NCI-H510A treated with DMSO at 0.1 percent for 48 hours (cell line): ENCODE measurements at regions not wholly inside any gene's neighbourhood (a gene's known extent, or its start where the extent isn't known, plus 50 kb on each side); places are given as distances from the start of the nearest gene placed in this dataset.

Experiments used
- DNase-seq: peaks from one replicate; lab custom pipeline; 2025; lab: John Stamatoyannopoulos, UW

DNA sequence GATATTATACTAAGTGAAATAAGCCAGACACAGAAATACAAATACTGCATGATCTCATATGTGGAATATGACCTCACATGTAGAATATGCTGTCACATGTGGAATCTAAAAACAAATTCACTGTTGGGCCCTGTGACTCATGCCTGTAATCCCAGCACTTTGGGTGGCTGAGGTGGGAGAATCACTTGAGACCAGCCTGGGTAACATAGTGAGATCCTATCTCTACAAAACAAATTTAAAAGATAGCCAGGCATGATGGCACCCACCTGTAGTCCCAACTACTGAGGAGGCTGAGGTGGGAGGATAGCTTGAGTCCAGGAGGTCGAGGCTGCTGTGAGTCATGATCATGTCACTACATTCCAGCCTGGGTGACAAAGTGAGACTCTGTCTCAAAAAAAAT is 160.3 kb downstream of the PTEN start:
- DNase-seq, result no peak

GRCh38 chr10:88026031-88026430 is 162.6 kb downstream of the PTEN start:
- DNase-seq, result no peak

- DNase-seq, result no peak
These were observed 164.1 kb downstream of the PTEN start for GRCh38 chr10:88027570-88027969.

GRCh38 chr10:88028072-88028471 is 164.6 kb downstream of the PTEN start:
- DNase-seq, result no peak

- no peak for DNase-seq
These were observed 165.2 kb downstream of the PTEN start for GRCh38 chr10:88028654-88029053.

GRCh38 chr10:88032566-88032965 is 169.1 kb downstream of the PTEN start:
- no peak for DNase-seq

- DNase-seq, result no peak
These were observed 170.0 kb downstream of the PTEN start for GRCh38 chr10:88033385-88033784.

DNA sequence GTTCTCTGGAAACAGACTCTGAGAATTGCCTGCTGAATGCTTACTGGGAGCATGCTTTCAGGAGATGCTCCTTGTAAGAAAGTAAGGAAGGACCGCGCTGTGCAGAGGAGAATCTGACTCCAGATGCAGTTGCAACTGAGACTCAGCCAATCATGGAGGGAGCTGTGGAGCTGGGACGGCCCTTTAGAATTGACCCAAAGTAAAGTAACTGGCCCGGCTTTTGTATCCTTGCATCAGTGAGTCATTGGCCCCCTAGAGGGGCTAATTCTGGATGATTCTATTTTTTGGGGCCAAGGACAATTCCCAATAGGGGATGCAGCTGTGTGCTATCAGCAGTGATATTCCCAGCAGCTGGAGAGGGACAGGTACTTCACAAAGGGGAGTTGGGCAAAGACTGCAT is 170.4 kb downstream of the PTEN start:
- DNase-seq, result no peak

DNA sequence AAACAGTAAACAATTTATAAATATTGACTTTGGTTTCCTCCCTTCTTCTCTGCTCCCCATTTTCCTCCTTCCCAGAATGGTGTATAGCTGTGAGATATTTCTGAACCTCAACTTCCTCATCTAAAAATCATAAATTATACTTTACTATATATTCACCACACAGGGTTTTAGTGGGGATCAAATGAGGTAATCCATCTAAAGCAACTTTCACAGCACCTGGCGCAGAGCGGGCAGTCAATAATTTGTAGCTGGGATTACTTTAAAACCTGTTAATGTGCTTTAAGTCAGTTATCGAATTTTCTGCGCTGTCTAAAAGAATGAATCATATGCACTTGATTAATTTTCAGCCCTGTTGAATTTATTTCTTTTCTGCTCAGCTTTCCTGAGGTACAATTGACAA is 172.7 kb downstream of the PTEN start:
- DNase-seq, result no peak

GRCh38 chr10:88037623-88038022 is 174.2 kb downstream of the PTEN start:
- DNase-seq, result no peak

- no peak for DNase-seq
These were observed 174.8 kb downstream of the PTEN start for GRCh38 chr10:88038268-88038667.

DNA sequence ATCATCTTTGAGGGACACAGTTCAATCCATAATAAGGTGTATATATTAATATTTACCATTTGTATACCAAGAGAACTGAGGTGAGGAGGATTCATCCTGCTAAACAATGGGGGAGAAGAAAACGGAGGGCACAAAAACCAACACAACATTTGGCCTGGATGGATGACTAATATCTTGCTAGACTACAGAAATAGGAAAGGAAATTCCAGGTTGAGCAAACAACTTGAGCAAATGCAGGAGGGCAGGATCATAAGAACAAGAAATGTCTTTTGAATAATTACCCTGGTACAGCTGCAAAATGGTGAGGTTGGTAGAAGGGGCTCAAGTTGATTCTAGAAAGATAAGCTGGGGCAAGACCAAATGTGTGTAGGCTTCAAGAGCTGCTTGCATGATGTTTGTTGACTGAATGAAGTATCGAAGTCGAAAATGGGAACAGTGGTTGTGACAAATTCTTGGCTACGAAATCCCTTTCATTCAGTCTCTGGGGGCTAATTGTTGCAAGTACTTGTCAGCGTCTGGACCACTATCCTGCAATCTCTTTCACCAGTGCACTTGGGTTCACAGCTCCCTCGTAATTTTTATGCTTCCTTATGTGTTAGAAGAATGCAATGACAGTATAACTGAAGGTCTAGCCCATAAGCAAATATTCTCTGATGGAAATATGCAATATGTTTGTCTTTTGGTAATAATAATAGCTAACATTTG is 176.2 kb downstream of the PTEN start:
- no peak for DNase-seq

DNA sequence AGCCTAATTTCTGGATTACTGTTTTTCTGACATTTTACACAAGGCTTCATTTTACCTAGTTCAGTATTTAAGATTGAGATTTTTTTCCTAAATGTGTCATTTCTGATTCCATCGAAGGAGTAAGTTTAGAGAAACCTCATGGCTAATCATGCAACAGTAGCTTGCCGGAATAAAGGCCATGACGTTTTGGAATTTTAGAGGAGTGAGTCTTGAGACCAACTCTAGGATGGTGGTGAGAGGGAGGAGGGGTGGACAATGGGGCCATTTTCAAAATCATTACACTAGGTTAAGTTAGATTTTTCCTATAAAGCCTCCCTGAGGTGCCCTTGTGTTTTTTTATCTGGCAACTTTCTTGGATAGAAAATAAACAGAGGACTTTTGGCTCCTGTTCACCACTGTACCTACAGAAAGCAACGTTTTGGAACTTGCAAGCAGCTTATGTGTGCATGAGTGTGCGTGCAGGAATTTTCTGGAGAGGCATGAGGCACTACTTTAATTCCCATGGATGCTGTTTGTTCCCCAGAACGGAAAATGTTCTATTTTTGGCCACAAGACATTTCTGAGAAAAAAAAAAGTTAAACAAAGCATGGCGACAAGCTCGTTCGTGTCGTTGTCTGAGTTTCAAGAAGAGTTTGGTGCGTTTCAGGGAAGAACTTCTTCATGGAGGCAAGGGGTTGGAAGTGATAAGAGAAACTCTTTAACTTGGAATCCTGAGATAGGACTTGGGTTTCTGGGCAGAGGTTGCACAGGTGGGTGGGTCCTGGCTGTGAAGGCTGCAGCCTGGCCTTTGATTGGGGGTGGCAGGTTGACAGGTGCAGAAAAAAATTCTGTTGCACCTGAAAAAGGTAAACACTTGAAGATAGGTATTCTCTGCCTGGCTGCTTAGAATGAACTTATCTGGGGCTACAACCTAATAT is 178.1 kb downstream of the PTEN start:
- peak; percentile 6 for DNase-seq

GRCh38 chr10:88042160-88043100 is 179.0 kb downstream of the PTEN start:
- DNase-seq, result no peak

DNA sequence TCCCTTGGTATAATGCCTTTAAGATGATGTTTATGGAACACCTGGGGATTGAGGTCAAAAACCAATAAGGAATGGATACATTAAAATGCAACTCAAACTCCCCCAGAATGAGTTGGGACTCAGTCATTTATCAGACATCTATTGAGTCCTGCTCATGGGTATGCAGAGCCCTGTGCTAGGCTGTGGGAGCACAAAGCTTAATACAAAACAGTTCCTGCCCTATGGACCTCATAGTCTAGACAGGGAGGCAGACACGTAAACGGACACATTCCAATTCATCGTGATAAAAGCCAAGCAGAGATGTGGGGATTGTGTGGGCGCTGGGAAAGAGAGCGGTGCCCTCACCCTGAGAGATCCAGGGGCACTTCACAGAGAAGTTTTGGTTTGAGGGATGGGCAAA is 181.7 kb downstream of the PTEN start:
- no peak for DNase-seq

DNA sequence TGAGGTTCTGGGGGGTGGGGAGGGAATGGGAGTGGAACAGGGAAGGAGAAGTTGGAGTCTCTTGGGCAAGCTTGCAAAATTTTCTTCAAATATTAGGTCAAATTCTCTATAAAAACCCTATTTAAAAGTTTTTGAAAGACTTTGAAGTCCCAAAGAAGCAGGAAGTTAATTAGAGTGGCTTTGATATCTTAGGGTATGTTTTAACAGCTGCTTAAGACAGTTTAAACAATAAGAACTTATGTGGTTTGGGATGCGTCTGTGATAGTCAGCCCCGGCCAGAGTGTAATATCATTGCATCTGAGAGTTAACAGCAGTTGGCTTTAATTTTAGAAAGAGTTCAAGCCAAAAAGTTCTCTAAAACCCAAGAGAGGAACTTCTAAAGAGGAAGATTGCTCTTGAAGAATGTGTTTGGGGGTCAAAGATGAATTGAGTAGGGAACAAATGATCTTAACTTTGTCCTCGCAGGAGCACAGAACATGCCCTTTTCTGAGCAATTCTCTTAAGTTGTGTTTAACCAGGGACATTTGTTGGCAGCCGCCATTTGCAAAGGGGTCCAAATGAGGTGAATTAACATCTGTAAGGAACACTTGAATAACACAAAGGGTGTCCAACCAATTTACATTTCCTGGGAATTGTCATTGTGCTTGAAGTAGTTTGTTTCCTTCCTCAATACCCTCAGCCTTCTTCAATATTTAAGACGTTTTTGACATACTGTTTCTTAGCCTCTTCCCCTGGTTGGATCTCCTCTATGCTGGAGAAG is 182.4 kb downstream of the PTEN start:
- DNase-seq, result no peak

DNA sequence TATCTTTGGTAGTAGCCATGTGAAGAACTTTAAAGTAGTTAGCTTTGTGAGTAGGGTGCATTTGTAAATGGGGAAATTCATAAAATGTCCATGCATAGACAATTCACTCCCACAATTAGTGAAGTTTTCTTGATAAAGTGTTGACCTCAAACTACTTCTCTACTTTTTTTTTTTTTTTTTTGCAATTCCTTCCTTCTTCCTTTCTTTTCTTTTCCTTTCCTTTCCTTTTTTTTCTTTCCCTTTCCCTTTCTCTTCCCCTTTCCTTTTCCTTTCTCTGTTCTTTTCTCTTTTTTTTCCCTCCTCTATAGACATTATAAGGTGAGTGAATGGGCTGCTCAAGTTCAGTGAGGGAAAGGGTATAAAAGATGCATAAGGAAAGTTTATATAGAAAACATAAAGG is 184.2 kb downstream of the PTEN start:
- DNase-seq, result no peak

- no peak for DNase-seq
These were observed 184.9 kb downstream of the PTEN start for GRCh38 chr10:88048312-88048711.

DNA sequence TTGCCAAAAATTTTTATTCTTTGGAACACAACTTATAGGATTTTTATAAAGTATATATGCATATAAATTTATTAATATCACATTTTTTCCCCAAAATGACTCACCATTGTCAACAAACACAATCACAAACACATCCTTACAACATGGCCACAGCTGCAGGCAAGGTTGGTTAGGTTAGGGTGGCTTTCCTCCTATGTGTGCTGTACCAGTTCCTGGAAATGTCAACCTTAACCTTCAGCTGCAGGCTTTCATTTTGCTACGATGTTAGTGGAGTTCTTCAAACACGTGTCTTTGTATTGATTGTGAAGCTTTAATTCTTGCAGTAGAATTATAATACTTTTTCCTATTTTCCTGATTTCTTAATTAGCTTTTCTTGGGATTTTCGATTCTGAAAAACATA is 185.8 kb downstream of the PTEN start:
- no peak for DNase-seq

DNA sequence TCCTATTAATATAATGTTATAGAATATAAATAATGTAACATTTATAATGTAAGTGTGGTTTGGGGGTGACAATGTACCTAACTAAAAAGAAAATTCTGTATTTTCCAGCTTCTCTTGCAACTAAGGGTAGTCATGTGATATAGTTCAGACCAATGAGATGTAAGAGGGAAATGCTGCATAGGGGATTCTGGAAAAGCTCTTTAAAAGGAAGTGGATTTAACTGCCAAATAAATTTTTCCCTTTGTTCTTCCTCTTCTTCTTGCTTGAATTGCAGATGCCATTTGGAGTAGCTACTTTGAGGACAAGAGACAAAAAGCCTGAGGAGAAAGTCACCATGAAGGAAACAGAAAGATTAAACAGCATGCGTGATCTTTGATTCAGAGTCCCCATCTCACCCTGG is 194.3 kb downstream of the PTEN start:
- no peak for DNase-seq

GRCh38 chr10:88058750-88059149 is 195.3 kb downstream of the PTEN start:
- no peak for DNase-seq

DNA sequence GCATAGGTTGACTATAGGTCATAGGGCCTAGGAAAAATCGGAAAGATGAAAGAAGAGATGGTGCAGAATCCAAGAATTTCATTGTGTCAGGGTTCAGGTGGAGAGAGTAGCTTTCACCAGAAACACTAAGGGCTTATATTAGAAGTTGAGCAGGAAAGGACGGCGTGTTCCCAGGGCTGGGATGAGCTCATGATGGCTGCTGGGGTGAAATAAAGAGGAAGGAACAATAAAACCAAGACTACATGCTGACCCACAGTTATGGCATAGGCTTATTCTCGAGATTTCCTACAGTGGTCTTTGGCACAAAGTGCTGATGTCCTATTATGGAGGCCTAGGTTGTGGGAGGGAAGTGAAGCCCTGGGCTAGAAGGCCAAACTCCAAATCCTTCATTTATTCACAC is 195.8 kb downstream of the PTEN start:
- no peak for DNase-seq
